Coronary artery (tissue), 2 donors: ENCODE measurements at regions not wholly inside any gene's neighbourhood (a gene's known extent, or its start where the extent isn't known, plus 50 kb on each side); places are given as distances from the start of the nearest gene placed in this dataset.

Experiments used
- DNase-seq: peaks from one replicate; pipeline ENCODE4 v3.0.0-alpha.2; 2017; ENCODE audit warnings: low spot score
- H3K27ac ChIP-seq, 2 donors: fragments of 200-600 bp; sonication (generic); one replicate each; pipeline ENCODE4 v1.5.1; 2016 to 2019
- H3K4me3 ChIP-seq: fragments of 200-600 bp; sonication (generic); 2 replicates; pipeline ENCODE4 v1.5.1; 2016; ENCODE audit warnings: mild to moderate bottlenecking, moderate library complexity
- TF ChIP-seq, protein P1 (sequence below): fragments of 200-600 bp; sonication (generic); IDR thresholded peaks from one replicate; pipeline ENCODE4 v1.5.1; 2019; ENCODE audit warnings: antibody characterized with exemption

DNA sequence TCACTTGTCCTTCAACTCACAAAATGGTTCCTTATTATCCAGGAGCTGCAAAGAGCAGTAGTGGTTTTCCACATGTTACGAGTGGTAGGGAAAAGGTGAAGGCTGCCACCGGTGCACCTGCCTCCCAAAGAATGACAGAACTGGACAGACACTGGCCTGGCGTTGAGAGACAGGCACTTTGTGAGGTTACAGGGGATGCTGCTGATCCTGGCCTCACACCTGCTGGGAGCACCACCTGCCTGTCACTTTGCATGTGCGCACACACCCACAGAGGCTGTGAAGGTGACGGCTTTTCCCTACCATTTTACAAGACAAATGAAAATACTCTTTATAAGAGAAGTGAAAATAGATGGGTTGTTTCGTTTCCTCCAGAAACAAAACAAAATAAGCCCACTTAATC lies 175.3 kb upstream of the B3GAT1 start:
- Histone ChIP-seq H3K4me3 (no peak overlapping the region), H3K27ac (no peak overlapping the region)
- TF ChIP-seq, protein P1, sequence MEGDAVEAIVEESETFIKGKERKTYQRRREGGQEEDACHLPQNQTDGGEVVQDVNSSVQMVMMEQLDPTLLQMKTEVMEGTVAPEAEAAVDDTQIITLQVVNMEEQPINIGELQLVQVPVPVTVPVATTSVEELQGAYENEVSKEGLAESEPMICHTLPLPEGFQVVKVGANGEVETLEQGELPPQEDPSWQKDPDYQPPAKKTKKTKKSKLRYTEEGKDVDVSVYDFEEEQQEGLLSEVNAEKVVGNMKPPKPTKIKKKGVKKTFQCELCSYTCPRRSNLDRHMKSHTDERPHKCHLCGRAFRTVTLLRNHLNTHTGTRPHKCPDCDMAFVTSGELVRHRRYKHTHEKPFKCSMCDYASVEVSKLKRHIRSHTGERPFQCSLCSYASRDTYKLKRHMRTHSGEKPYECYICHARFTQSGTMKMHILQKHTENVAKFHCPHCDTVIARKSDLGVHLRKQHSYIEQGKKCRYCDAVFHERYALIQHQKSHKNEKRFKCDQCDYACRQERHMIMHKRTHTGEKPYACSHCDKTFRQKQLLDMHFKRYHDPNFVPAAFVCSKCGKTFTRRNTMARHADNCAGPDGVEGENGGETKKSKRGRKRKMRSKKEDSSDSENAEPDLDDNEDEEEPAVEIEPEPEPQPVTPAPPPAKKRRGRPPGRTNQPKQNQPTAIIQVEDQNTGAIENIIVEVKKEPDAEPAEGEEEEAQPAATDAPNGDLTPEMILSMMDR: no peak
- peak; percentile 33 for DNase-seq

DNA sequence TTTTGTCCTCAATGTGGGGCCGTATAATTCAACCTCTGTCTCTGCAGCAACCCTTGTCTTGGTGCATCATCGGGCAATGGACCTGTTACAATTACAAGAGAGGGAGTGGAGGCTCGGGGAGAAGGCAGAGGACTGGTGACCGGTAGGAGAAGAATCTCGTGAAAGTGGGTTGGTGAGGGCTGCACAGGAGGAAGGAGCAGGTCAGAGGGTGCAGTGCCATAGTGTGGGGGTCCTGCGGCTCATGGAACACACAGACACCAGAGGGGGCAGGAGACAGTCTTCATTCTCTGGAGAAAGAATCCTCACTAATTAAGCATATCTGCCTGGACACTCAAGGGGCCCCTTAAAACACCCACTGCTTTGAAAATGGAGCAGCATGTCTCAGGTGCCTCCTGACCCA lies 174.7 kb upstream of the B3GAT1 start:
- peak; percentile 43 for DNase-seq
- TF ChIP-seq, protein P1: no peak
- H3K4me3 ChIP-seq: no peak overlapping the region
- H3K27ac ChIP-seq: no peak overlapping the region

DNA sequence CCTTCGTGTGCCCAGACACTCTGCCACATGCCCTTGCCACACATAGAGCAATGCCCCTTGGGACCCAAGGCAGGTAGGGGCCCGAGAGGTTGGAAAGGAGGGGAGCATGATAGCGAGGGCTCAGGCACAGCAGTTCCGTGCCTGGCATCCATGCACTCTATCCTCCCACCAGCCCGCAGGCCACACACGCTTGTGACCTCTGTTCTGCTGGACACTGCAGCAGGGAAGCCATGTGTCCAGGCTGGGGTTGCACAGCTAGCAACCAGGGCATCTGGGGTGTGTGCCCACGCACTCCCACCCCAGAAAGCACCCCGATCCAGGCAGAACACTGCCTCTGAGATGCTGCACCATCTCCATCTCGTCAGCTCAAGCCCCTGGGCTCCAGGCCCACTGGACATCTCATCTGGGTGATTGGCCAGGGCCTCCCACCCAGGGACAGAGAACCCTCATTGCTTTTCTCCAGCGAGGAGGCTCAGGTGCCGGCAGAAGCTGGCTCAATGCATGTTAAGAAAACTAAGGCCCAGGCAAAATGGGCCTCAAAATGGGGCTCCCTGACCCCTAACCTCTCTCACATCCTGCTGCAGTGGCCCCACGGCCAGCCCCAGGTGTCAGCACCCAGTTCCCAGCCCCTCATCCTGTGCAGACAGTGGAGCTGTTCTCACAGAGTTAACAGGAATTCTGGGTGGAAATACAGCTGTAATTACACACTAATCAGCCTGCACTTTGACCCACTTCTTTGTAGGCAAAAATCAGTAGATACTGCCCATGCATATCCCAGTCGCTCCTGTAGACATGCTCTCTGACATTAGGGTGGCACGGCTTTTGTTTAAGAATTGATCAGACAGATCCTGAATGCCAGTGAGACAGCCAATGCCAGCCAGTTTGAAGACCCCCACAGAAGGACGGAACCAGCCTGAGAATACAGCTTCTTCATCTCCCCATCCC lies 173.9 kb upstream of the B3GAT1 start:
- peak; percentile 41 for DNase-seq
- no peak overlapping the region for H3K27ac ChIP-seq
- no peak overlapping the region for H3K4me3 ChIP-seq
- TF ChIP-seq, protein P1: no peak

DNA sequence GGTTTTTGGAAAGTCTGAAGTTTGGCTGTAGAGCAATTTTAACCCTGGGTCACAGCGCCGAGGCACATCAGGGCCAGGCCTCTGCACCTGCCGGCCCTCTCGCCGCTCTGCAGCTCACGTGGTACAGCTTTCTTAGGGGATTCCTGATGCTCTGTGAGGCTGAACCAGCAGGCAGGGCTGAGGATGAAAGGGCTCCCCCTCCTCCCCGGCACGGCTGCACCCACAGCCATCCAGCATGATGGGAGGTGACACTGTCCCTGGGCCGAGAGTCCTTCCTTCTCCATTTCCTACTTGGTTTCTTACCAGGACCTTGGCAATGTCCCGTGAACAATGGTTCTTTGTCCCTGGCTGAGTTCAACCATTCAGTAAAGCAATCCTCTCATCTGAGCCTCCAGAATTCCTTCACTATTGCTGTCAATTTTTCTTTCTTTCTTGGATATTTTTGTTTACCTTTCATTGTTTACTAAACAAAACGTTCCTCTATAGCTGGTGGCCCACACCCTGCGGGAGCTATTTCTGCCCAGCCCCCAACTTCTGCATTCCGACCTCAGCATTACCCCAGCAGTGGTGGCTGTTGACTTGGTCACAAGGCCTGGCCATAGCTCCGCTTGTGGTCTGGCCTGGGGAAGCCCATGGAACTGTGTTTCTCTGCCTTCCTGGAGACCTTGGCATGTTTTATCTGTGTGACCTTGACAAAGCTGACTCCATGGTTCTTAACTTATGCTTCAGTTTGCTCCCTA lies 172.8 kb upstream of the B3GAT1 start:
- Histone ChIP-seq H3K27ac (no peak overlapping the region), H3K4me3 (no peak overlapping the region)
- TF ChIP-seq, protein P1: no peak
- peak; percentile 72 for DNase-seq

DNA sequence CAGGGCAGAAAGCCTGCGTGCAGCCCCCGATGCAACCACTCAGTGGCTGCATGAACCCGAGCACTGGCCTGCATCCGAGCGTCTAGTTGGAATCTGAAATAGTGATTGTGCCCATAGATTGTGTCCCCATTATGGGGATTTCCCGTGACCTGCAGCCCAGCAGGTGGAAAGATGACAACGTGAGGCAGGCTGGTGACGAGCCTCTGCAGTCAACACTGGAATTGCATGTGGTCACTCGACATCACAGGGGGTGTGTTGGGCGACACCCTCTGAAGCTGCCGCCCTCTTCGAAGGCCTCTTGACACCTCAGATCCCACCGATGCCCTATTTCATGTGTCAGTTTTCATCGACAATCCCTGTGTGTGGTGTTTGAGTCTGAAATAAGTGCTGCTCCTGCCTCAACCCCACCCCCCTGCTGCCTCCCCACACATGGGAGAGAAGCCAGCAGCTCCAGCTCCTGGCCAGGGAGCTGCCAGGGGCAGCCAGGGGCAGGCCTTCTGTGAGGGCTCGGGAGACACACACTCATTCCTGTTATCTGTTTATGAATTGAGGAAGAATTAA lies 172.0 kb upstream of the B3GAT1 start:
- DNase-seq: peak; percentile 62
- TF ChIP-seq, protein P1: no peak
- H3K27ac ChIP-seq: no peak overlapping the region
- no peak overlapping the region for H3K4me3 ChIP-seq

DNA sequence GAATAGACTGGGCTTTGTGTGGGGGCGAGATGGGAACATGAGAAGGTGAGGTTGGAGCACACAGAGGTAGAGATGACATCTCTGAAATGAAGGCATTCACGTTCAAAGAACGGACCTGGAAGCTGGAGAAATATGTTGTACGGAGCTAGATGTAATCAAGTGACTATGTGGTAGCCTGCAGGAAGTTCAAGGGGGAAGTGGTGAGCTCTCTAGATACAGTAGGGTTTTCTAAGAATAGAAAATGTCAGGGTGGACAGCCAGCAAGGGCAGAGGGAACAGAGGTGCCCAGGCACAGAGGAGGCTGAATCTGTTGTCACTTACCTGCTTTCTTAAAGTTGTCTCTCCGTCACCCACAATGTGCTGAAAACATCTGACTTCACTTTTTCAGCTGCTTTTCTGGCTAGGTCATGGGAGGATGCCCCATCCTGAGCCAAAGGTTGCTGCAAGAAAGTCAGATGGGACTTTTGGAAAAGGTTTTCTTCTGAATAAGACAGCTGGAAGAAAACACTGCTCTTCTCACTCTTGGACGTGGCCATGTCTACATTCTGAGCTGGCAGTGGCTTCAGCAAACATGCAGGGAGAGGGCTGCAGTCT lies 171.5 kb upstream of the B3GAT1 start:
- Histone ChIP-seq H3K4me3 (no peak overlapping the region), H3K27ac (no peak overlapping the region)
- DNase-seq: peak; percentile 45
- TF ChIP-seq, protein P1: no peak
